Panc1 (cell line): ENCODE measurements at regions not wholly inside any gene's neighbourhood (a gene's known extent, or its start where the extent isn't known, plus 50 kb on each side); places are given as distances from the start of the nearest gene placed in this dataset.

Experiments used
- ATAC-seq: fragments of 200-7000 bp; cut with Tn5 transposase; 2 replicates; pipeline ENCODE4 v1.9.1; 2020; ENCODE audit warnings: mild to moderate bottlenecking, moderate library complexity
- BruUV-seq: library from RNA; stranded (reverse); fragments of 400-500 nt; replicated peaks from 2 replicates; lab custom pipeline; 2021; lab: Mats Ljungman, UMichigan
- CTCF ChIA-PET: fragments of 300-600 bp; sonication (Branson Sonifier 250); formaldehyde crosslinking; loops from one replicate; lab custom pipeline; 2022; ENCODE audit warnings: antibody characterized with exemption; lab: Charles Lee
- POLR2A ChIA-PET: fragments of 300-600 bp; sonication (Branson Sonifier 250); formaldehyde crosslinking; loops from one replicate; lab custom pipeline; 2022; ENCODE audit warnings: antibody characterized with exemption; lab: Charles Lee
- DNase-seq: peaks from one replicate; pipeline ENCODE4 v3.0.0-alpha.2; 2010; ENCODE audit warnings: low read depth, low spot score
- H3K27ac ChIP-seq: 2 replicates; pipeline ENCODE4 v1.5.1; 2011; ENCODE audit warnings: mild to moderate bottlenecking, low read length, inconsistent platforms
- H3K27me3 ChIP-seq: fragments of 200-500 bp; sonication (Bioruptor generic); 2 replicates; pipeline ENCODE4 v1.6.0; 2014; ENCODE audit warnings: low read length, inconsistent platforms; ENCODE audit not compliant: control insufficient read depth, insufficient read depth
- H3K36me3 ChIP-seq: fragments of 200-500 bp; sonication (Bioruptor generic); 2 replicates; pipeline ENCODE4 v1.5.1; 2014; ENCODE audit warnings: inconsistent platforms, mild to moderate bottlenecking, low read length, moderate library complexity; ENCODE audit not compliant: control insufficient read depth, insufficient read depth
- H3K4me1 ChIP-seq: 2 replicates; pipeline ENCODE4 v1.5.1; 2011; ENCODE audit warnings: inconsistent platforms, mild to moderate bottlenecking, low read length, moderate library complexity; ENCODE audit not compliant: control insufficient read depth, insufficient read depth
- H3K4me3 ChIP-seq, 2 experiments: 2 replicates each; pipeline ENCODE4 v1.5.1; 2011 to 2012; ENCODE audit warnings: low read depth in 2 of 2, low read length in 2 of 2, mild to moderate bottlenecking in 2 of 2, inconsistent platforms in 1 of 2, moderate library complexity in 1 of 2
- H3K9me3 ChIP-seq: fragments of 200-500 bp; sonication (Bioruptor generic); 2 replicates; pipeline ENCODE4 v1.5.1; 2014; ENCODE audit warnings: low read depth, mild to moderate bottlenecking, inconsistent platforms, low read length, moderate library complexity; ENCODE audit not compliant: control insufficient read depth, insufficient read depth
- POLR2AphosphoS5 ChIP-seq: IDR thresholded peaks from 2 replicates; pipeline ENCODE4 v1.6.1; 2012; ENCODE audit warnings: mild to moderate bottlenecking, low read depth, low read length, moderate library complexity
- REST ChIP-seq, 2 experiments: IDR thresholded peaks; 2 replicates each; pipeline ENCODE4 v1.6.1; 2011 to 2012; ENCODE audit warnings: low read depth in 2 of 2, control low read depth in 1 of 2, low read length in 1 of 2, mild to moderate bottlenecking in 1 of 2, moderate library complexity in 1 of 2; ENCODE audit not compliant: insufficient read depth in 1 of 2
- SIN3A ChIP-seq: IDR thresholded peaks from 2 replicates; pipeline ENCODE4 v1.6.1; 2012; ENCODE audit warnings: low read depth, mild to moderate bottlenecking, low read length, moderate library complexity, borderline replicate concordance; ENCODE audit not compliant: insufficient read depth
- TCF7L2 ChIP-seq: IDR thresholded peaks from 2 replicates; pipeline ENCODE4 v1.6.1; 2011; ENCODE audit warnings: mild to moderate bottlenecking, low read depth, low read length, inconsistent platforms
- in situ Hi-C: cut with HindIII; loops from 2 replicates; pipeline ENCODE4 v1.10.0; 2016; ENCODE audit warnings: low sequenced_read_pairs, low pct_unique_long_range_greater_than_20kb
- intact Hi-C: fragments of 100-400 bp; cut with micrococcal nuclease; formaldehyde crosslinking; loops from one replicate; pipeline ENCODE4 v1.10.0; 2022; ENCODE audit not compliant: unreplicated experiment
- TF ChIP-seq, protein P1 (sequence below): fragments of 450-650 bp; IDR thresholded peaks from 2 replicates; pipeline ENCODE4 v1.5.1; 2017; ENCODE audit warnings: mild to moderate bottlenecking

DNA sequence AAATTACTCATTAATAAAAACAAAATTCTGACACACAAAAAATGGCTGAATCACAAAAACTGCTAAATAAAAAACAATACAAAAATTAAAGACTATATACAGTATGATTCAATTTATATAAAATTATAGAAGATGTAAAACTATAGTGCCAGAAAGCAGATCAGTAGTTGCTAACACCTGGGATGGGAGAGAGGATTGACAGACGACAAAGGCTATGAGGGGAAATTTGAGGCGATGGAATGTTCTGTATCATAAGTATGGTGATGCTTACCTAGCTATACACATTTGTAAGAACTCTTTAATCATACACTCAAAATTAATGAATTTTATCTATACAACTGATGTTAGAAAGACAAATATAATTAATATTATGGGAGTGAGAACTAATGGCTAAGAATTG, 247.9 kb upstream of the GJE1 start:
- DNase-seq (no peak), ATAC-seq (no peak)
- ChIA-PET CTCF (no interaction called here), POLR2A (interaction anchor here (0.6 kb wide), 1 partner anchor 20 kb away, joined by 3 read pairs; no protein-coding TSS in a partner anchor)
- Histone ChIP-seq H3K9me3 (peaks cover 4% of the 10 kb centered on the region; the same call in 1 of the 2 replicates), H3K27ac (no peak overlapping the region), H3K27me3 (no peaks in the 10 kb centered on the region), H3K4me1 (no peaks in the 10 kb centered on the region), H3K4me3 (no peak overlapping the region), H3K36me3 (no peaks in the 10 kb centered on the region)
- intact Hi-C loops (no loop called here), in situ Hi-C loops (no loop called here)
- TF ChIP-seq POLR2AphosphoS5 (no peak), REST (IDR thresholded peaks at IDR 0.05; ENCODE audit: insufficient read depth in 1 of 2, low read depth in 2 of 2, low read length in 1 of 2) (no peak), TCF7L2 (no peak), SIN3A (no peak)
- TF ChIP-seq, protein P1, sequence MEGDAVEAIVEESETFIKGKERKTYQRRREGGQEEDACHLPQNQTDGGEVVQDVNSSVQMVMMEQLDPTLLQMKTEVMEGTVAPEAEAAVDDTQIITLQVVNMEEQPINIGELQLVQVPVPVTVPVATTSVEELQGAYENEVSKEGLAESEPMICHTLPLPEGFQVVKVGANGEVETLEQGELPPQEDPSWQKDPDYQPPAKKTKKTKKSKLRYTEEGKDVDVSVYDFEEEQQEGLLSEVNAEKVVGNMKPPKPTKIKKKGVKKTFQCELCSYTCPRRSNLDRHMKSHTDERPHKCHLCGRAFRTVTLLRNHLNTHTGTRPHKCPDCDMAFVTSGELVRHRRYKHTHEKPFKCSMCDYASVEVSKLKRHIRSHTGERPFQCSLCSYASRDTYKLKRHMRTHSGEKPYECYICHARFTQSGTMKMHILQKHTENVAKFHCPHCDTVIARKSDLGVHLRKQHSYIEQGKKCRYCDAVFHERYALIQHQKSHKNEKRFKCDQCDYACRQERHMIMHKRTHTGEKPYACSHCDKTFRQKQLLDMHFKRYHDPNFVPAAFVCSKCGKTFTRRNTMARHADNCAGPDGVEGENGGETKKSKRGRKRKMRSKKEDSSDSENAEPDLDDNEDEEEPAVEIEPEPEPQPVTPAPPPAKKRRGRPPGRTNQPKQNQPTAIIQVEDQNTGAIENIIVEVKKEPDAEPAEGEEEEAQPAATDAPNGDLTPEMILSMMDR = no peak
- BruUV-seq = no TSS peak

DNA sequence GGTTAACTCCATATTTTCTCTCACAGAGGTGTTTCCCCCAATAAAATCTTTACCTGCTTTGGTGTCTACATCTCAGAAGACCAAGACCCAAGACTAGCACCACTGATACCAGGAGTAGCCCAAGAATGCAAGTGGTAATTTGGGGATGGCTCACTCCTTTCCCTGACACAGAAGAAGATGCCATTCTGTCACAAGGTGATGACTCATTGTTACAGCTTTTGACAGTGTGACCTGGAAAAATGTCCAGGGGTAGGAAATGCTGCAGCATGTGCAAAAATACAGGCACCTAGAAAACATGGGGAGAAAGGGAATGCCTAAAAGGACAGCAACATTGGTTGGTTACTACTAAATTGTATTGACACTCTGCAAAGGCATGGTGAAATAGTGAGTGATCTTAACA, 254.0 kb upstream of the GJE1 start:
- ChIA-PET POLR2A (interaction anchor here (0.7 kb wide), 1 partner anchor 8 kb away, joined by 4 read pairs; no protein-coding TSS in a partner anchor), CTCF (no interaction called here)
- peak; percentile 4 for DNase-seq
- TF ChIP-seq POLR2AphosphoS5 (no peak), TCF7L2 (no peak), SIN3A (no peak), REST (IDR thresholded peaks at IDR 0.05; ENCODE audit: insufficient read depth in 1 of 2, low read depth in 2 of 2, low read length in 1 of 2) (no peak)
- TF ChIP-seq, protein P1 = no peak
- Histone ChIP-seq H3K36me3 (no peaks in the 10 kb centered on the region), H3K9me3 (no peaks in the 10 kb centered on the region), H3K27me3 (no peaks in the 10 kb centered on the region), H3K4me1 (no peaks in the 10 kb centered on the region), H3K27ac (no peak overlapping the region), H3K4me3 (no peak overlapping the region)
- ATAC-seq = no peak
- intact Hi-C loops (no loop called here), in situ Hi-C loops (no loop called here)
- BruUV-seq = no TSS peak
